Left lobe of liver (tissue), 2 donors: ENCODE measurements at regions not wholly inside any gene's neighbourhood (a gene's known extent, or its start where the extent isn't known, plus 50 kb on each side); places are given as distances from the start of the nearest gene placed in this dataset.

Experiments
- ATAC-seq: fragments of 200-7000 bp; cut with Tn5 transposase; one replicate; pipeline ENCODE4 v1.9.1; 2020; ENCODE audit warnings: mild to moderate bottlenecking, moderate library complexity
- DNase-seq: peaks from one replicate; pipeline ENCODE4 v3.0.0-alpha.2; 2020; ENCODE audit warnings: low spot score
- donor health status: DM: no; HTN: no; CAD: no; lungs with moderate emphysema.
- donor health status: DM: no; HTN: yes; CAD: no.

GRCh38 chr1:208537198-208537597 is 293.0 kb upstream of the PLXNA2 start:
- no peak for DNase-seq
- no peak for ATAC-seq

- DNase-seq (no peak), ATAC-seq (no peak)
Observed at GRCh38 chr1:208538078-208538477, 293.9 kb upstream of the PLXNA2 start.

DNA sequence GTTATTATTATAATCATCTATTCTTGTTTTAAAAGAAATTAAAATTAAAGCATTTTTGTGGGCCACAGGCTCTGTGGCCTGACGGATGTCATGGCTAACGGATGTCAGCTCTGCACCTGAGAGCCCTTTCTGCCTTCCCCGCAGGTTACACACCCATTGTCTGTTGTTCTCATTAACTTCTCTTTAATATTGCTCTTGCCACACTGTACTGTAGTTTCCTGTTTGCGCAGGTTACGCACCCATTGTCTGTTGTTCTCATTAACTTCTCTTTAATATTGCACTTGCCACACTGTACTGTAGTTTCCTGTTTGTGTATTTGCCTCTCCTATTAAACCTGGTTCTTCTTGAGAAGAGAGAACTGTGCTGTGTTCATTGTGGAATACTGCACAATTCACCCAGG is 294.4 kb upstream of the PLXNA2 start:
- DNase-seq (no peak), ATAC-seq (no peak)

- DNase-seq, result no peak
- ATAC-seq, result no peak
Observed at GRCh38 chr1:208540724-208541123, 296.5 kb upstream of the PLXNA2 start.

GRCh38 chr1:208541225-208541855 is 297.2 kb upstream of the PLXNA2 start:
- DNase-seq (no peak), ATAC-seq (no peak)

- ATAC-seq (no peak), DNase-seq (no peak)
Observed at GRCh38 chr1:208542309-208542708, 298.1 kb upstream of the PLXNA2 start.

DNA sequence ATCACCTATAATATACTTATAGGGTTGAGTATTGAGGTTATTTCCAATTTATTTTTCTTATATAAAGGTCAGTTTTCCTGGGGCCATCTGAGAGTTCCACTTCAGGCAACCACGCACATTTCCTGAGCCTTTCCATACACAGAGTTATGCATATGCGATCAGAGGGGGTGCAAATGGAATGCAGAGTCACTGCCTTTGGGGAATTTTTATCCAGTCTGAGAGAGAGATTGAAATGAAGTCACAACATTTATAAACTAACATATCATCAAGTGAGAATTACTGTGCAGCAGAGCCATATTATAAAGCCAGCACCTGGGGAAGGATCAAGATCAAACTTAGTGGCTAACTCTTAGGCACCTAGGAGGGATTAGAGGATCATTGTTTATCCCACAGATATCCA is 299.9 kb upstream of the PLXNA2 start:
- no peak for ATAC-seq

GRCh38 chr1:208544794-208545193 is 300.6 kb upstream of the PLXNA2 start:
- no peak for ATAC-seq
- DNase-seq, result no peak

More for the DNA sequence above, 299.9 kb upstream of the PLXNA2 start:
- no peak for DNase-seq

DNA sequence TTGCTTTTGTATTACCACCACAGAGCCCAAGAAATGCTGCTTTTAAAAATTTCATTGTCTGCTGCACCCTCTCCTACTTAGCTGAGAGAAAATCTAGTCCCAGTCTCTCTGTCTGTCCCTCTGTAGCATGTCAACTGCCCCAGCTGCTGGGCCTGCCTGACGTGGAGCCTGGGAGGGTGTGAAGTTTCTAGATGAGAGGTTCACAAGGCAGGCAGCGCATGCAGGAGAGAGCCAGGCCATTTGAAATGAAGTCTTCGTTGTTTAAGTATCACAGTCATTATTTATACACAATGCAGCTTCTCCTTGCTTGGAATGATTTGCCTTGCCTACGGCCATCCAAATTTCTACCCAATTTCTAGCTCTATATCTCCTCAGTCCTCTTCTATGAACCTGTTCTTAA is 306.8 kb upstream of the PLXNA2 start:
- DNase-seq (no peak), ATAC-seq (no peak)

DNA sequence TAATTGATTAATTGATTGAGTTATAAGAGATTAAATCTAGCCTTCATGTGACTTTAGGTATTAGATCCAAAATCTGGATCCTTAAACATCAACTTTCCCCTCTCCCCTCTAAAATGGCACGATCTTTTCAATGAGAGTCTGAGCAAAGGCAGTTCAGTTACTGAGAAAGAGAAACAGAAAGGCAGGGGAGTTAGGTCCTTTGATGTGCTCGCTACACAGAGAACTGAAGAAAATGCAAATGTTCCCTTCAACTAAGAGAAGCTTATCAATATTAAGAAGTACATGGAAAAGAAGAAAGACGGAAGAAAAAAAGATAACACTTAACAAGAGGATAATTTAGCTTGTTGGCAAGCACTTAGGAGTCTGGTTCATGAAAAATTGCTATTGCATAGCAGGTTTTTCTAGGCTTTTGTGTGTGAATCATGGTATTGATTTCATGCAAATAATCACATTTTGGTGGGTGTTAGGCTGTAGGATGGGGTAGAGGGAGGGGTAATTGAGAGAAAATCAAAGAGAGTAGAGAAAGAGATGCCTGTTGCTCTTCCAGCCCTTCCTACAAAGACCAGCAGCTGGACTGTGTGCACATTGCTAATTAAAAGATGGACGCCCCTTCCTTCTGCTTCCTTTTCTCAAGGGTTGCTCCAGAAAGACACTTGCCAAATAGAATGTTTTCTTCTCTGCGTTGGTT is 307.6 kb upstream of the PLXNA2 start:
- ATAC-seq, result no peak
- no peak for DNase-seq

DNA sequence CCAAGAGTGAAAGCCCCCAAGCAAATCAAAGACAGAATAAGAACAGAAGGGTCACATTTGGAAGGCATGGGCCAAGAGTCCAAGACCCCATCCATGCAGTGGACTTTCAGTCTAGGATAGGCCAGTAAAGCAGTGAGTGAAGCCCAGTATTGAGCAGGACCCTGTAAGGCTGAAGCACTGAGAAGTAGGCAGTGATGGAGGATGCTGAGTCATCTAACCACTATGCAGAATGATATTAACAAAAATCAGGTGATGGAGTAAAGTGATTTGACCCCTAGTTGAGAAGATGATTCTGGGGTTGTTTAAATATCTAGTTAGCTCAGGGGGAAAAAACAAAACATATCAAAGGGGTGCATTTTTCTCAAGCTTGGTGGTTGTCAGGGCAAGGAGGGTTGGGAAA is 308.7 kb upstream of the PLXNA2 start:
- DNase-seq, result no peak
- ATAC-seq, result no peak

DNA sequence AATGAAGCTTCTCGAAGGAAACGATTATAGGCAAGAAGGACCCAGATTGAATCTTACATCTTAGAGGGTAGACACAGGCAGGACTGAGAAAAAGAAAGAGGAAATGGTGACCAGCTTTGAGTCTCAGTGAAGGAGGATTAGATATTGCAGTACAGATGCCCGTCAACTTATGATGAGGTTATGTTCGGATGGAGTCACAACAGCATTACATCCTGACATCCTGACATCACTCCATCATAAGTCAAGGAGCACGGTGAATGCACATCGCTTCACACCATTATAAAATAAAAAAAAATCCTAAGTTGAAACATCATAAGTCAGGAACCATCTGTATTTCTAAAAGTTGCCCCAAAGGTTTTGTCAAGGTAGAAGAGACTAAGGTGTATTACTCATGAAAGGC is 312.3 kb upstream of the PLXNA2 start:
- DNase-seq, result no peak
- no peak for ATAC-seq

DNA sequence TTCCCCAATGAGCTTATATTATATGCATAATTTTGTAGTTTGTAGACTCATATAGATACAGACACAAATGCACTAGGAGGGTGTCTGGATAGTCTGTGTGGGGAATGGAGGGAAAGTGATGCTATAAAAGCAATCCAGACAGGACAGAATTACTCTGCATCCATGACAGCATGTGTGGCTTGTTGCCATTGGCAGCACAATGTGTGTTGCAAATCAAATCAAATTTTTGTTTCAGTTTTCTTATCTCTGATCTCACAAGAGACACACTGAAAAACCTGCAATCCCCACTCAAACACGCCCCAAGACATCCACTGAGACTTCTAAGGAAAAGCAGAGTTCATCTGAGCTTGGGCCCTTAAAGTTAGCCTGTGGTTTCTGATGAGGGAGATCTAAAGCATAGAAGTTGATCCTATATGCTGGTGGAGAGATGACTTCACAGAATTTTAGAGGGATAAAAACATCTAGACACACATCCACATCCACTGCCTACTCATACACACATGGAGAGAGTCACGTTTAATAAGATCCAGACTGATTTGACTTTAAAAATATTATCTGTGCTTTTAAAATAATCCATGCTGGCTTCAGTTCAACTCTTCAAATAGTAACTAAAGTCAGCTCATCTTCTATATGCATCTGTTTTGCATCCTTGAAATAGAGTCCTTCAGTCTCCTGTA is 313.0 kb upstream of the PLXNA2 start:
- no peak for DNase-seq
- ATAC-seq, result no peak

DNA sequence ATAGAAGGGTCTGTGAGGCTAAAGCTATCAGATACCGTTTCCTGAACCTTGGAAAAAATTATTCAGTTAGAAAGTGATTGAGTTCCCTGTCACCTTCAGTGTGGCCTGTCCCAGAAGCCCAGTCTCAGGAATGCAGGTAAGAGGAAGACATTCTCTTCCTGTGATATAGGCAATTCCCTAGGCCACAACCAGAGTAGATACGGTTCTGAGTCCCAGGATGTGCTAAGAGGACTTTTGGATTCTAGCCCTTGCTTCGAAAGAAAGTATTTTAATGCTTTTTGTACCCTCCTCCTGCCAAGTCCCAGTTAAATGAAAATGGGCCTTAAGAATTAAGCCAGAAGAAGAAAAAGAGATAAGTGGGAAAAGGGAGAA is 313.5 kb upstream of the PLXNA2 start:
- ATAC-seq (no peak), DNase-seq (no peak)

GRCh38 chr1:208559597-208560329 is 315.6 kb upstream of the PLXNA2 start:
- no peak for DNase-seq
- no peak for ATAC-seq

GRCh38 chr1:208562151-208562960 is 318.2 kb upstream of the PLXNA2 start:
- ATAC-seq (no peak), DNase-seq (no peak)

DNA sequence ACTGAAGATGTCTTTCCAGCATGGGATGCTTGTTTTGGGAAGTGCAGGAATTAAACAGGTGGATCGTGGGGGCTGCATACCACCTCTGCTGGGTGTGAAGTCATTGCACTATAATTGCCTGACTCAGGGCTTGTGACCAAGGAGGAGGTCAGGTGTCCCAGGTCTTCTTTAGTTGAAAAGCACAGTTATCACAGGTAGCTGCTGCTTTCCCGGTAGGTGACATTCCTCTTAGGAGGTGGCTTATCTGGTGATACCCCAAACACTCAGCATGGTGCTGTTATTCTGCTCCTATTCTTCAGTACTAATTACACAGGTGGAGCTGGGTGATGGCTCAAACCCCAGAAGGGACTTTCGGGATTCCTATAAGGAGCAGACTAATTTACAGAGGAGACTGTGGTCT is 320.3 kb upstream of the PLXNA2 start:
- no peak for DNase-seq
- no peak for ATAC-seq

DNA sequence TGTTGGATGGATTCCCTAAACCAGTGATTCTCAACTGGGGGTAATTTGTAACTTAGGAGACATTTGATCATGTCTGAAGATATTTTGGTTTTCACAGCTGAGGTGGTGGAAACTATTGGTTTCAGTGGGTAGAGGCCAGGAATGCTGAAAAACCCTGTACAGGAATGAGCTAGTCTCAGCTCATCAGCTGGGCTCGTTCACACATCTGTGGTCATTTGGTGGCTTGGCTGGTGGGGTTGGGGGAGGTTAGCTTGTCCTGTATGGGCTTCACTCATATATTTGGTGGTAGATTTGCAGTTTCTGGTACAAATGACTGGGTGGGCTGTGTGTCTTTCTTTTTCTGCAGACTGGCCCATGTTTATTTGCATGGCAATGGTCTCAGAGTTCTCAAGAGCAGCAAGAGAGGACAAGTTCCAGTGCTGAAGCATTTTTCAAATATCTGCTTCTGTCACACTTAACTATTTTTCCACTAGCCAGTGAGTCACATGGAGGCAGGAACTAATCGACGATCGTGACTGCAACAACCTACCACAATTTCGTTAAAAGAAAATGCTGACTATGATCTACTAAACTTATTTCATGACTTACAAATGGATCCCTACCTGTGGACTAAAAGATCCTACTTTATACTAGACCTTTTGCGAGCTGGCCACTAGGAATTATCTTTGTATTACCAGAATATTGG is 321.7 kb upstream of the PLXNA2 start:
- no peak for DNase-seq
- ATAC-seq, result no peak

GRCh38 chr1:208569181-208569580 is 325.0 kb upstream of the PLXNA2 start:
- ATAC-seq (no peak), DNase-seq (no peak)

DNA sequence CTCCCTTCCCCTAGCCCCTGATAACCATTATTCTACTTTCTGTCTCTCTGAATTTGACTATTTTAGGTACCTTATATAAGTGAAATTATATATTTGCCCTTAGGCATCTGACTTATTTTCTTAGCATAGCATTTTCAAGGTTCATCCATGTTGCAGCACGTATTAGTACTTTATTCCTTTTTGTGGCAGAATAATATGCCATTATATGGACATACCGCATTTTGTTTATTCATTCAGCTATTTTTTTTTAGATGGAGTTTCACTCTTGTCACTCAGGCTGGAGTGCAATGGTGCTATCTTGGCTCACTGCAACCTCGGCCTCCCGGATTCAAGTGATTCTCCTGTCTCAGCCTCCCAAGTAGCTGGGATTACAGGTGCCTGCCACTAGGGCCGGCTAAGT is 326.2 kb upstream of the PLXNA2 start:
- DNase-seq (no peak), ATAC-seq (no peak)
